ENCODE measurements at regions not wholly inside any gene's neighbourhood (a gene's known extent, or its start where the extent isn't known, plus 50 kb on each side); places are given as distances from the start of the nearest gene placed in this dataset.

DNA sequence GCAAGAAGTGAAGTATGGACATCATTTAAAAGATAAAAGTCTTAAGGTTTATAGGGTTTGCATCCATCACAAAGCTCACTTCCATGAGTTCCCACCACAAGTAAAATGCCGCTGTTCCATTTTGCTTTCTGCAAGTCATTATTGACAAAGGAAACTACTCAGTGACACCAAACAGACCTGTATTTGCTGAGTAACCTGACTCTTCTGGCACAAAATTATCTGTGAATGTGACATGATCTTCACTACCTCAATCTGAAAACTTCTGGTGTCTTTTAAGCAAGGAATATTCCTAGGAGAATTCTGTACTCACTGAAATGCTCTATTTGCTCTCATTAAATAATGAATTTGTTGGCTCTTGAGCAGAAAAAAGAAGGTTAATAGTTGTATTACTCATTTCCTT is 1077.4 kb upstream of the ADGRL4 start:
- no peak for TF ChIP-seq EZH2phosphoT487 (IDR thresholded peaks at IDR 0.05; ENCODE audit: borderline replicate concordance, low read depth, low read length)
- TF ChIP-seq, protein P1, sequence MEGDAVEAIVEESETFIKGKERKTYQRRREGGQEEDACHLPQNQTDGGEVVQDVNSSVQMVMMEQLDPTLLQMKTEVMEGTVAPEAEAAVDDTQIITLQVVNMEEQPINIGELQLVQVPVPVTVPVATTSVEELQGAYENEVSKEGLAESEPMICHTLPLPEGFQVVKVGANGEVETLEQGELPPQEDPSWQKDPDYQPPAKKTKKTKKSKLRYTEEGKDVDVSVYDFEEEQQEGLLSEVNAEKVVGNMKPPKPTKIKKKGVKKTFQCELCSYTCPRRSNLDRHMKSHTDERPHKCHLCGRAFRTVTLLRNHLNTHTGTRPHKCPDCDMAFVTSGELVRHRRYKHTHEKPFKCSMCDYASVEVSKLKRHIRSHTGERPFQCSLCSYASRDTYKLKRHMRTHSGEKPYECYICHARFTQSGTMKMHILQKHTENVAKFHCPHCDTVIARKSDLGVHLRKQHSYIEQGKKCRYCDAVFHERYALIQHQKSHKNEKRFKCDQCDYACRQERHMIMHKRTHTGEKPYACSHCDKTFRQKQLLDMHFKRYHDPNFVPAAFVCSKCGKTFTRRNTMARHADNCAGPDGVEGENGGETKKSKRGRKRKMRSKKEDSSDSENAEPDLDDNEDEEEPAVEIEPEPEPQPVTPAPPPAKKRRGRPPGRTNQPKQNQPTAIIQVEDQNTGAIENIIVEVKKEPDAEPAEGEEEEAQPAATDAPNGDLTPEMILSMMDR (conservative IDR thresholded peaks at IDR 0.05; ENCODE audit: low read length) = no peak
- no peak overlapping the region for H3K4me3 ChIP-seq (ENCODE audit: low read depth, low read length, poor library complexity, severe bottlenecking)
- no peaks in the 10 kb centered on the region for H4K20me1 ChIP-seq (ENCODE audit: insufficient read depth, low read length)
- no TSS peak for BruUV-seq (replicated peaks)
- no peaks in the 10 kb centered on the region for H3K79me2 ChIP-seq (ENCODE audit: insufficient read depth, low read depth, low read length)
- H3K36me3 ChIP-seq (ENCODE audit: insufficient read depth, low read length) = no peaks in the 10 kb centered on the region
- intact Hi-C loops (cut with micrococcal nuclease; ENCODE audit: unreplicated experiment) = no loop called here
- no peaks in the 10 kb centered on the region for H3K9me3 ChIP-seq (ENCODE audit: low read length)
- no peak overlapping the region for H3K27ac ChIP-seq (ENCODE audit: low read depth, low read length, poor library complexity, severe bottlenecking)
- no peaks in the 10 kb centered on the region for H3K9me2 ChIP-seq (ENCODE audit: insufficient read depth, low read length)
- ChIA-PET POLR2A (interaction anchor here (0.9 kb wide), 1 partner anchor 26 kb away, joined by 3 read pairs; no protein-coding TSS in a partner anchor), CTCF (ENCODE audit: unreplicated experiment) (no interaction called here)
- H2AFZ ChIP-seq (ENCODE audit: low read length) = no peak overlapping the region
- no peaks in the 10 kb centered on the region for H3K4me1 ChIP-seq (ENCODE audit: insufficient read depth, low read length, poor library complexity, severe bottlenecking)
- DNase-seq (ENCODE audit: low spot score) = no peak
- H3K4me2 ChIP-seq (ENCODE audit: low read length) = no peak overlapping the region

DNA sequence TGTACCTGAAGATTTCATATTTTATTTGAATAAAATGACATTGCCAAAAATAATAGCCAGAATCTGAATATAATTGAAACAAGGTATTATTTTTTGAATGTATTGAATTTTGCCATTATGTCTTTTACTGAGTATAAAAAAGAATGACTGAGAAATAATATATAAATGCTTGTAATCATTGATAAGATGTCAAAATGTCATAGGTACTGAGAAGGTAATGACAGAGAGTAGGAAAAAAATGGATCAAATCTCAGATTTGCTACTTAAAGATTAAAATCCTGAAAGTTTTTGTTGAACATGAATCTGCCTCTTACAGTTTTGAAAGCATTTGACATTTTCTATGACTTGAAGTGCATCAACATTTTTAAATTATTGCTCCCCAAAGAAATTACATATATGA is 1069.9 kb upstream of the ADGRL4 start:
- Histone ChIP-seq H3K4me2 (ENCODE audit: low read length) (no peak overlapping the region), H3K79me2 (ENCODE audit: insufficient read depth, low read depth, low read length) (no peaks in the 10 kb centered on the region), H3K27ac (ENCODE audit: low read depth, low read length, poor library complexity, severe bottlenecking) (no peak overlapping the region), H3K36me3 (ENCODE audit: insufficient read depth, low read length) (no peaks in the 10 kb centered on the region), H3K4me1 (ENCODE audit: insufficient read depth, low read length, poor library complexity, severe bottlenecking) (no peaks in the 10 kb centered on the region), H3K9me2 (ENCODE audit: insufficient read depth, low read length) (no peaks in the 10 kb centered on the region), H3K4me3 (ENCODE audit: low read depth, low read length, poor library complexity, severe bottlenecking) (no peak overlapping the region), H4K20me1 (ENCODE audit: insufficient read depth, low read length) (no peaks in the 10 kb centered on the region), H3K9me3 (ENCODE audit: low read length) (no peaks in the 10 kb centered on the region), H2AFZ (ENCODE audit: low read length) (no peak overlapping the region)
- BruUV-seq (replicated peaks) = no TSS peak
- TF ChIP-seq, protein P1 (conservative IDR thresholded peaks at IDR 0.05; ENCODE audit: low read length) = no peak
- no peak for TF ChIP-seq EZH2phosphoT487 (IDR thresholded peaks at IDR 0.05; ENCODE audit: borderline replicate concordance, low read depth, low read length)
- intact Hi-C loops (cut with micrococcal nuclease; ENCODE audit: unreplicated experiment) = no loop called here
- no peak for DNase-seq (ENCODE audit: low spot score)
- ChIA-PET CTCF (ENCODE audit: unreplicated experiment) (no interaction called here), POLR2A (no interaction called here)

DNA sequence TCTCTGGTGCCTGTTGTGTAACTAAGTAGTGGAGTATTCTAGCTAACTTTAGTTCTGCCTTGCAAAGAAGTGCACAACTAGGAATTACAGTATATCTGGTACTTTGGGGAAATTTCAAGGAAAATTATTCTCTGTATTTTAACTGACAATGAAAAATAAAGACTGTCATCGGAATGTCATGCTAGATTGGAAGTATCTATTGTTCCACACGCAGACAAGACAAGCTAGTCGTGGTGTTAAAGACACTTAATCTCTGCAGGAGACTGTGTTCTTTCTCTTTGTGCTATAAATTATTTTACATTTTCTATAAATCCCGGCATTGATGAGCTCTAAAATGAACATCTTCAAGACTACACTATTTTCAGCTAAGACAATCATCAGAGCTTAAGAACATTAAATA is 1068.8 kb upstream of the ADGRL4 start:
- BruUV-seq (replicated peaks) = no TSS peak
- intact Hi-C loops (cut with micrococcal nuclease; ENCODE audit: unreplicated experiment) = no loop called here
- no peak overlapping the region for H3K4me3 ChIP-seq (ENCODE audit: low read depth, low read length, poor library complexity, severe bottlenecking)
- TF ChIP-seq EZH2phosphoT487 (IDR thresholded peaks at IDR 0.05; ENCODE audit: borderline replicate concordance, low read depth, low read length) = no peak
- TF ChIP-seq, protein P1 (conservative IDR thresholded peaks at IDR 0.05; ENCODE audit: low read length) = no peak
- H4K20me1 ChIP-seq (ENCODE audit: insufficient read depth, low read length) = no peaks in the 10 kb centered on the region
- ChIA-PET POLR2A (interaction anchor here (0.7 kb wide), 1 partner anchor 1507 kb away, joined by 3 read pairs; no protein-coding TSS in a partner anchor), CTCF (ENCODE audit: unreplicated experiment) (no interaction called here)
- H3K9me3 ChIP-seq (ENCODE audit: low read length) = no peaks in the 10 kb centered on the region
- no peaks in the 10 kb centered on the region for H3K36me3 ChIP-seq (ENCODE audit: insufficient read depth, low read length)
- no peaks in the 10 kb centered on the region for H3K9me2 ChIP-seq (ENCODE audit: insufficient read depth, low read length)
- H2AFZ ChIP-seq (ENCODE audit: low read length) = no peak overlapping the region
- H3K79me2 ChIP-seq (ENCODE audit: insufficient read depth, low read depth, low read length) = no peaks in the 10 kb centered on the region
- no peaks in the 10 kb centered on the region for H3K4me1 ChIP-seq (ENCODE audit: insufficient read depth, low read length, poor library complexity, severe bottlenecking)
- H3K27ac ChIP-seq (ENCODE audit: low read depth, low read length, poor library complexity, severe bottlenecking) = no peak overlapping the region
- no peak overlapping the region for H3K4me2 ChIP-seq (ENCODE audit: low read length)
- no peak for DNase-seq (ENCODE audit: low spot score)
